Activated B cell treated with CpG ODN at 0.5 μM for 24 hours (primary cell): ENCODE measurements at regions not wholly inside any gene's neighbourhood (a gene's known extent, or its start where the extent isn't known, plus 50 kb on each side); places are given as distances from the start of the nearest gene placed in this dataset.

Experiments used
- ATAC-seq: fragments of 200-7000 bp; cut with Tn5 transposase; one replicate; pipeline ENCODE4 v1.10.0; 2021; ENCODE audit warnings: low read depth, mild to moderate bottlenecking, moderate library complexity
- CTCF ChIA-PET: fragments of 350-600 bp; sonication (Branson Sonifier 250); formaldehyde crosslinking; loops from one replicate; lab custom pipeline; 2021; ENCODE audit warnings: antibody characterized with exemption; lab: Charles Lee
- POLR2A ChIA-PET: fragments of 350-600 bp; sonication (Branson Sonifier 250); formaldehyde crosslinking; loops from one replicate; lab custom pipeline; 2021; ENCODE audit warnings: antibody characterized with exemption; lab: Charles Lee
- DNase-seq: peaks from one replicate; pipeline ENCODE4 v3.0.0; 2022
- H3K27ac Mint-ChIP-seq: one replicate; pipeline ENCODE4 v1.8.0; 2020; ENCODE audit warnings: mixed read lengths
- H3K27me3 Mint-ChIP-seq: one replicate; pipeline ENCODE4 v1.8.0; 2021; ENCODE audit warnings: mixed read lengths
- H3K36me3 Mint-ChIP-seq: one replicate; pipeline ENCODE4 v1.8.0; 2021; ENCODE audit warnings: low read depth, mixed read lengths
- H3K4me1 Mint-ChIP-seq: one replicate; pipeline ENCODE4 v1.8.0; 2021; ENCODE audit warnings: mixed read lengths
- H3K4me3 Mint-ChIP-seq: one replicate; pipeline ENCODE4 v1.8.0; 2020; ENCODE audit warnings: mild to moderate bottlenecking, mixed read lengths
- H3K9me3 Mint-ChIP-seq: one replicate; pipeline ENCODE4 v1.8.0; 2020; ENCODE audit warnings: mixed read lengths
- intact Hi-C: fragments of 100-400 bp; cut with micrococcal nuclease; formaldehyde crosslinking; loops from one replicate; pipeline ENCODE4 v1.15.1; 2024
- TF ChIP-seq, protein P1 (sequence below): fragments of 200-600 bp; IDR thresholded peaks from one replicate; pipeline ENCODE4 v1.8.0; 2022; ENCODE audit warnings: antibody characterized with exemption, mild to moderate bottlenecking

- TF ChIP-seq, protein P1, sequence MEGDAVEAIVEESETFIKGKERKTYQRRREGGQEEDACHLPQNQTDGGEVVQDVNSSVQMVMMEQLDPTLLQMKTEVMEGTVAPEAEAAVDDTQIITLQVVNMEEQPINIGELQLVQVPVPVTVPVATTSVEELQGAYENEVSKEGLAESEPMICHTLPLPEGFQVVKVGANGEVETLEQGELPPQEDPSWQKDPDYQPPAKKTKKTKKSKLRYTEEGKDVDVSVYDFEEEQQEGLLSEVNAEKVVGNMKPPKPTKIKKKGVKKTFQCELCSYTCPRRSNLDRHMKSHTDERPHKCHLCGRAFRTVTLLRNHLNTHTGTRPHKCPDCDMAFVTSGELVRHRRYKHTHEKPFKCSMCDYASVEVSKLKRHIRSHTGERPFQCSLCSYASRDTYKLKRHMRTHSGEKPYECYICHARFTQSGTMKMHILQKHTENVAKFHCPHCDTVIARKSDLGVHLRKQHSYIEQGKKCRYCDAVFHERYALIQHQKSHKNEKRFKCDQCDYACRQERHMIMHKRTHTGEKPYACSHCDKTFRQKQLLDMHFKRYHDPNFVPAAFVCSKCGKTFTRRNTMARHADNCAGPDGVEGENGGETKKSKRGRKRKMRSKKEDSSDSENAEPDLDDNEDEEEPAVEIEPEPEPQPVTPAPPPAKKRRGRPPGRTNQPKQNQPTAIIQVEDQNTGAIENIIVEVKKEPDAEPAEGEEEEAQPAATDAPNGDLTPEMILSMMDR: no peak
- no peaks in the 10 kb centered on the region for H3K36me3 Mint-ChIP-seq
- no peaks in the 10 kb centered on the region for H3K9me3 Mint-ChIP-seq
- DNase-seq (no peak), ATAC-seq (no peak)
- intact Hi-C loops: no loop called here
- H3K4me3 Mint-ChIP-seq: no peak overlapping the region
- no peaks in the 10 kb centered on the region for H3K27me3 Mint-ChIP-seq
- no peak overlapping the region for H3K27ac Mint-ChIP-seq
- POLR2A ChIA-PET: no interaction called here
- H3K4me1 Mint-ChIP-seq: no peaks in the 10 kb centered on the region
- CTCF ChIA-PET: no interaction called here
Measured at GRCh38 chr5:82656341-82656761, 378.2 kb upstream of the RPS23 start.

DNA sequence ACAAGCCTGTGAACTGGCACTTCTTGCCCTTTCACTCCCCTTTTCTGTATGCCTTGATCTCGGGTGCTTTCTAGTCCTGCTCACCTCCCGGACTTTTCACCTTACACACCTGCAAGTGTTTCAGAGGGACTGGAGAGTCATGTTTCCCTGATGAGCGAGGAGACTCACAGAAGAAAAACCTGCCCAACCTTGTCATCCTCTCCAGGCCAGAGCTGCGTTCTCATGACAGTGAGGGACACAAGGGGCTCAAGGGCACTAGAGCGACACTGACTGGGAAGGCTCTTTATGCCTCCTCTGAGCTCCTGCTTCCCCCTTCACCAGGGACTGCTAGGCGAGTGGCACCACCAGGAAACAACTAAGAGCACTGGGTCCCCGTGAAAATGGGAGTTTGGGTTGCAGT lies 376.9 kb upstream of the RPS23 start:
- intact Hi-C loops: no loop called here
- Mint-ChIP-seq H3K4me3 (no peak overlapping the region), H3K27me3 (no peaks in the 10 kb centered on the region), H3K9me3 (no peaks in the 10 kb centered on the region), H3K4me1 (no peaks in the 10 kb centered on the region), H3K27ac (no peak overlapping the region), H3K36me3 (no peaks in the 10 kb centered on the region)
- ChIA-PET POLR2A (no interaction called here), CTCF (no interaction called here)
- TF ChIP-seq, protein P1: no peak
- DNase-seq (no peak), ATAC-seq (no peak)

GRCh38 chr5:82649943-82650342 lies 371.8 kb upstream of the RPS23 start:
- ChIA-PET CTCF (no interaction called here), POLR2A (no interaction called here)
- no peak for DNase-seq
- H3K27ac Mint-ChIP-seq: no peak overlapping the region
- no peaks in the 10 kb centered on the region for H3K27me3 Mint-ChIP-seq
- H3K36me3 Mint-ChIP-seq: no peaks in the 10 kb centered on the region
- intact Hi-C loops: no loop called here
- no peaks in the 10 kb centered on the region for H3K4me1 Mint-ChIP-seq
- TF ChIP-seq, protein P1: no peak
- no peak for ATAC-seq
- no peaks in the 10 kb centered on the region for H3K9me3 Mint-ChIP-seq
- H3K4me3 Mint-ChIP-seq: no peak overlapping the region

- Mint-ChIP-seq H3K27me3 (no peaks in the 10 kb centered on the region), H3K4me3 (no peak overlapping the region), H3K27ac (no peak overlapping the region), H3K9me3 (no peaks in the 10 kb centered on the region), H3K4me1 (no peaks in the 10 kb centered on the region), H3K36me3 (no peaks in the 10 kb centered on the region)
- ATAC-seq (no peak), DNase-seq (no peak)
- intact Hi-C loops: no loop called here
- TF ChIP-seq, protein P1: no peak
- CTCF ChIA-PET: interaction anchor here (0.9 kb wide), 1 partner anchor 786 kb away, joined by 3 read pairs; no protein-coding TSS in a partner anchor
- POLR2A ChIA-PET: no interaction called here
Measured at GRCh38 chr5:82644766-82645165, 366.6 kb upstream of the RPS23 start.

GRCh38 chr5:82644229-82644628 lies 366.1 kb upstream of the RPS23 start:
- H3K9me3 Mint-ChIP-seq: no peaks in the 10 kb centered on the region
- intact Hi-C loops: no loop called here
- POLR2A ChIA-PET: no interaction called here

More at GRCh38 chr5:82644229-82644628, 366.1 kb upstream of the RPS23 start:
- Mint-ChIP-seq H3K4me3 (no peak overlapping the region), H3K4me1 (no peaks in the 10 kb centered on the region), H3K27me3 (no peaks in the 10 kb centered on the region), H3K36me3 (no peaks in the 10 kb centered on the region), H3K27ac (no peak overlapping the region)
- TF ChIP-seq, protein P1: no peak
- no peak for DNase-seq
- no peak for ATAC-seq
- CTCF ChIA-PET: no interaction called here
